ENCODE measurements at regions not wholly inside any gene's neighbourhood (a gene's known extent, or its start where the extent isn't known, plus 50 kb on each side); places are given as distances from the start of the nearest gene placed in this dataset.

DNA sequence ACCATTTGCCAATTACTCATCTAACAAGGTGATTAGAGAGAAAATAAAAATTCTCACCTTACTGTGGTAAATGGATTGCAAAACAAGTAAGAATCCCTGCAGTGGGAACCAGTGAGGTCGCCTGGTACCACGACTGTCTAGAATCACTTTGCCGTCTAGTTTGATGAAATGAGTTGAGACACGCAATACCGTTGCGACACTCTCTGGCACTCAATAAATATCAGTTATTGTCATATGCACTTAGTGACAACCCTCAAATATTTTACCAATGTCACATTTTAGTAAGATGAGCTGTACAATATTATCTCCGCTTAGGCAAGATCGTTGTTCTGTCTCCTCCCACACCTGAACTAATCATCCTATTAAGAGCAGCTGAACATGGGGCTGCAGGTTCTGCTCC, 114.4 kb upstream of the ADARB2 start:
- TF ChIP-seq, protein P1, sequence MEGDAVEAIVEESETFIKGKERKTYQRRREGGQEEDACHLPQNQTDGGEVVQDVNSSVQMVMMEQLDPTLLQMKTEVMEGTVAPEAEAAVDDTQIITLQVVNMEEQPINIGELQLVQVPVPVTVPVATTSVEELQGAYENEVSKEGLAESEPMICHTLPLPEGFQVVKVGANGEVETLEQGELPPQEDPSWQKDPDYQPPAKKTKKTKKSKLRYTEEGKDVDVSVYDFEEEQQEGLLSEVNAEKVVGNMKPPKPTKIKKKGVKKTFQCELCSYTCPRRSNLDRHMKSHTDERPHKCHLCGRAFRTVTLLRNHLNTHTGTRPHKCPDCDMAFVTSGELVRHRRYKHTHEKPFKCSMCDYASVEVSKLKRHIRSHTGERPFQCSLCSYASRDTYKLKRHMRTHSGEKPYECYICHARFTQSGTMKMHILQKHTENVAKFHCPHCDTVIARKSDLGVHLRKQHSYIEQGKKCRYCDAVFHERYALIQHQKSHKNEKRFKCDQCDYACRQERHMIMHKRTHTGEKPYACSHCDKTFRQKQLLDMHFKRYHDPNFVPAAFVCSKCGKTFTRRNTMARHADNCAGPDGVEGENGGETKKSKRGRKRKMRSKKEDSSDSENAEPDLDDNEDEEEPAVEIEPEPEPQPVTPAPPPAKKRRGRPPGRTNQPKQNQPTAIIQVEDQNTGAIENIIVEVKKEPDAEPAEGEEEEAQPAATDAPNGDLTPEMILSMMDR (IDR thresholded peaks at IDR 0.05) = no peak
- TF ChIP-seq EZH2phosphoT487 (IDR thresholded peaks at IDR 0.05) = no peak
